HCT116 (cell line): ENCODE measurements at regions not wholly inside any gene's neighbourhood (a gene's known extent, or its start where the extent isn't known, plus 50 kb on each side); places are given as distances from the start of the nearest gene placed in this dataset.

Source experiments
- EZH2 ChIP-seq: fragments of 200-600 bp; sonication (generic); IDR thresholded peaks from 2 replicates; pipeline ENCODE4 v1.6.1; 2017; ENCODE audit warnings: antibody characterized with exemption, mixed run types
- POLR2A ChIP-seq: IDR thresholded peaks from 2 replicates; pipeline ENCODE4 v1.7.0; 2011; ENCODE audit warnings: borderline replicate concordance; ENCODE audit not compliant: insufficient read depth, insufficient read length; ENCODE audit errors: extremely low read depth
- SP1 ChIP-seq: IDR thresholded peaks from 2 replicates; pipeline ENCODE4 v1.6.1; 2012; ENCODE audit warnings: low read depth
- ZNF274 ChIP-seq: fragments of 200-500 bp; sonication (Bioruptor generic); IDR thresholded peaks from 2 replicates; pipeline ENCODE4 v1.6.1; 2014; ENCODE audit warnings: mild to moderate bottlenecking, low read depth, low read length, inconsistent platforms
- TF ChIP-seq, protein P1 (sequence below), 3 experiments: fragments of 200-600 bp in 1 of 3; sonication (generic) in 1 of 3; IDR thresholded peaks in 2 of 3; conservative IDR thresholded peaks in 1 of 3; 2 replicates each; pipeline ENCODE4 v1.5.1; 2012 to 2017; ENCODE audit warnings: low read depth in 2 of 3, low read length in 2 of 3, antibody characterized with exemption in 1 of 3, borderline replicate concordance in 1 of 3, control low read depth in 1 of 3, mild to moderate bottlenecking in 1 of 3, mixed read lengths in 1 of 3, mixed run types in 1 of 3, moderate library complexity in 1 of 3; ENCODE audit not compliant: insufficient read depth in 1 of 3
- TF ChIP-seq, protein P2 (sequence below): IDR thresholded peaks from 2 replicates; pipeline ENCODE4 v1.6.1; 2011; ENCODE audit warnings: mild to moderate bottlenecking, low read length, moderate library complexity; ENCODE audit not compliant: insufficient replicate concordance; ENCODE audit errors: extremely low read depth
- TF ChIP-seq, protein P3 (sequence below): IDR thresholded peaks from 2 replicates; pipeline ENCODE4 v1.6.1; 2012

DNA sequence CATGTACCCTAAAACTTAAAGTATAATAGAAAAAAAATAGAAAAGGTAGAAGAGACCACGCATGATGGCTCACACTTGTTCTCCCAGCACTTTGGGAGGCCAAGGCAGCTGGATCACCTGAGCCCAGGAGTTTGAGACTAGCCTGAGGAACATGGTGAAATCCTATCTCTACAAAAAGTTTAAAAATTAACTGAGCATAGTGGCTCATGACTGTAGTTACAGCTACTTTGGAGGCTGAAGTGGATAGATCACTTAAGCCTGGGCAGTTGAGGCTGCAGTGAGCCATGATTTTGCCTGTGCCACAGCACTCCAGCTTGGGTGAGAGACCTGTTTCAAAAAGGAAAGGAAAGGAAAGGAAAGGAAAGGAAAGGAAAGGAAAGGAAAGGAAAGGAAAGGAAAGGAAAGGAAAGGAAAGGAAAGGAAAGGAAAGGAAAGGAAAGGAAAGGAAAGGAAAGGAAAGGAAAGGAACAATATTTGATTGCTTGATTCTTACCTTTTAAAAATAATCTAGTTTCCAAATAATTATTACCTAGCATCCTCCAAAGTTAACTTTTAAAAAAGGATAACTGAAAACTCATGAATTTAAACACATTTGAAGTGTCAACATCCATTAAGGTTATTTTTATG is 99.9 kb upstream of the PAX6 start:
- TF ChIP-seq SP1 (no peak), POLR2A (no peak), ZNF274 (no peak), EZH2 (no peak)
- TF ChIP-seq, protein P1, sequence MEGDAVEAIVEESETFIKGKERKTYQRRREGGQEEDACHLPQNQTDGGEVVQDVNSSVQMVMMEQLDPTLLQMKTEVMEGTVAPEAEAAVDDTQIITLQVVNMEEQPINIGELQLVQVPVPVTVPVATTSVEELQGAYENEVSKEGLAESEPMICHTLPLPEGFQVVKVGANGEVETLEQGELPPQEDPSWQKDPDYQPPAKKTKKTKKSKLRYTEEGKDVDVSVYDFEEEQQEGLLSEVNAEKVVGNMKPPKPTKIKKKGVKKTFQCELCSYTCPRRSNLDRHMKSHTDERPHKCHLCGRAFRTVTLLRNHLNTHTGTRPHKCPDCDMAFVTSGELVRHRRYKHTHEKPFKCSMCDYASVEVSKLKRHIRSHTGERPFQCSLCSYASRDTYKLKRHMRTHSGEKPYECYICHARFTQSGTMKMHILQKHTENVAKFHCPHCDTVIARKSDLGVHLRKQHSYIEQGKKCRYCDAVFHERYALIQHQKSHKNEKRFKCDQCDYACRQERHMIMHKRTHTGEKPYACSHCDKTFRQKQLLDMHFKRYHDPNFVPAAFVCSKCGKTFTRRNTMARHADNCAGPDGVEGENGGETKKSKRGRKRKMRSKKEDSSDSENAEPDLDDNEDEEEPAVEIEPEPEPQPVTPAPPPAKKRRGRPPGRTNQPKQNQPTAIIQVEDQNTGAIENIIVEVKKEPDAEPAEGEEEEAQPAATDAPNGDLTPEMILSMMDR (IDR thresholded peaks at IDR 0.05 in 2 of 3, conservative IDR thresholded peaks at IDR 0.05 in 1 of 3; ENCODE audit: borderline replicate concordance in 1 of 3, insufficient read depth in 1 of 3, low read depth in 2 of 3, low read length in 2 of 3): no peak
- TF ChIP-seq, protein P2, sequence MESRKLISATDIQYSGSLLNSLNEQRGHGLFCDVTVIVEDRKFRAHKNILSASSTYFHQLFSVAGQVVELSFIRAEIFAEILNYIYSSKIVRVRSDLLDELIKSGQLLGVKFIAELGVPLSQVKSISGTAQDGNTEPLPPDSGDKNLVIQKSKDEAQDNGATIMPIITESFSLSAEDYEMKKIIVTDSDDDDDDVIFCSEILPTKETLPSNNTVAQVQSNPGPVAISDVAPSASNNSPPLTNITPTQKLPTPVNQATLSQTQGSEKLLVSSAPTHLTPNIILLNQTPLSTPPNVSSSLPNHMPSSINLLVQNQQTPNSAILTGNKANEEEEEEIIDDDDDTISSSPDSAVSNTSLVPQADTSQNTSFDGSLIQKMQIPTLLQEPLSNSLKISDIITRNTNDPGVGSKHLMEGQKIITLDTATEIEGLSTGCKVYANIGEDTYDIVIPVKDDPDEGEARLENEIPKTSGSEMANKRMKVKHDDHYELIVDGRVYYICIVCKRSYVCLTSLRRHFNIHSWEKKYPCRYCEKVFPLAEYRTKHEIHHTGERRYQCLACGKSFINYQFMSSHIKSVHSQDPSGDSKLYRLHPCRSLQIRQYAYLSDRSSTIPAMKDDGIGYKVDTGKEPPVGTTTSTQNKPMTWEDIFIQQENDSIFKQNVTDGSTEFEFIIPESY: no peak
- TF ChIP-seq, protein P3, sequence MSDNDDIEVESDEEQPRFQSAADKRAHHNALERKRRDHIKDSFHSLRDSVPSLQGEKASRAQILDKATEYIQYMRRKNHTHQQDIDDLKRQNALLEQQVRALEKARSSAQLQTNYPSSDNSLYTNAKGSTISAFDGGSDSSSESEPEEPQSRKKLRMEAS: no peak
